Mesothelial cell of epicardium (in vitro differentiated cells): ENCODE measurements at regions not wholly inside any gene's neighbourhood (a gene's known extent, or its start where the extent isn't known, plus 50 kb on each side); places are given as distances from the start of the nearest gene placed in this dataset.

Source experiments
- DNase-seq, 2 experiments: peaks; one replicate each; pipeline ENCODE4 v3.0.0; 2021; ENCODE audit warnings: low spot score in 2 of 2; ENCODE audit not compliant: unreplicated experiment in 2 of 2
- H3K27ac Mint-ChIP-seq: 2 replicates; pipeline ENCODE4 v1.8.0; 2021; ENCODE audit warnings: mixed read lengths
- H3K27me3 Mint-ChIP-seq: 2 replicates; pipeline ENCODE4 v1.8.0; 2021; ENCODE audit warnings: low read depth, mixed read lengths
- H3K36me3 Mint-ChIP-seq: 2 replicates; pipeline ENCODE4 v1.8.0; 2021; ENCODE audit warnings: mixed read lengths
- H3K4me1 Mint-ChIP-seq: 2 replicates; pipeline ENCODE4 v1.8.0; 2021; ENCODE audit warnings: mixed read lengths
- H3K4me3 Mint-ChIP-seq: 2 replicates; pipeline ENCODE4 v1.8.0; 2021; ENCODE audit warnings: mild to moderate bottlenecking, moderate library complexity, mixed read lengths
- H3K9me3 Mint-ChIP-seq: 2 replicates; pipeline ENCODE4 v1.8.0; 2021; ENCODE audit warnings: mixed read lengths
- TF ChIP-seq, protein P1 (sequence below): fragments of 200-600 bp; sonication (generic); IDR thresholded peaks from one replicate; pipeline ENCODE4 v1.5.0; 2021; ENCODE audit warnings: antibody characterized with exemption; ENCODE audit not compliant: unreplicated experiment

DNA sequence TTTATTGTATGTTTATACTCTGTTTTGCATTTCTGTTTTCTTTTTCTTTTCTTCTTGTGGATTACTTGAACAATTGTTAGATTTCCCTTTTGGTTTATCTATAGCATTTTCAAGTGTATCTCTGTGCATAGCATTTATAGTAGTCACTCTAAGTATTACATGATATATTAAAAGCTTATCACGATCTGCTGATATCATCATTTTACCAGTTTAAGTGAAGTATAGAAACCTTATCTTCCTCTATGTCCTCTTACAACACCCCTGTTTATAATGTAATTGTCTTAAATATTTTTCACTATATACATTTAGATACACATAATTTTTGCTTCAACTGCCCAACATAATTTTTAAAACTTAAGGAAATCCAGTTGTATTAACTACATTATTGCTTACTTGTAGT, 513.9 kb upstream of the CELF2 start:
- H3K27me3 Mint-ChIP-seq = no peaks in the 10 kb centered on the region
- H3K36me3 Mint-ChIP-seq = no peaks in the 10 kb centered on the region
- TF ChIP-seq, protein P1, sequence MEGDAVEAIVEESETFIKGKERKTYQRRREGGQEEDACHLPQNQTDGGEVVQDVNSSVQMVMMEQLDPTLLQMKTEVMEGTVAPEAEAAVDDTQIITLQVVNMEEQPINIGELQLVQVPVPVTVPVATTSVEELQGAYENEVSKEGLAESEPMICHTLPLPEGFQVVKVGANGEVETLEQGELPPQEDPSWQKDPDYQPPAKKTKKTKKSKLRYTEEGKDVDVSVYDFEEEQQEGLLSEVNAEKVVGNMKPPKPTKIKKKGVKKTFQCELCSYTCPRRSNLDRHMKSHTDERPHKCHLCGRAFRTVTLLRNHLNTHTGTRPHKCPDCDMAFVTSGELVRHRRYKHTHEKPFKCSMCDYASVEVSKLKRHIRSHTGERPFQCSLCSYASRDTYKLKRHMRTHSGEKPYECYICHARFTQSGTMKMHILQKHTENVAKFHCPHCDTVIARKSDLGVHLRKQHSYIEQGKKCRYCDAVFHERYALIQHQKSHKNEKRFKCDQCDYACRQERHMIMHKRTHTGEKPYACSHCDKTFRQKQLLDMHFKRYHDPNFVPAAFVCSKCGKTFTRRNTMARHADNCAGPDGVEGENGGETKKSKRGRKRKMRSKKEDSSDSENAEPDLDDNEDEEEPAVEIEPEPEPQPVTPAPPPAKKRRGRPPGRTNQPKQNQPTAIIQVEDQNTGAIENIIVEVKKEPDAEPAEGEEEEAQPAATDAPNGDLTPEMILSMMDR = no peak
- H3K4me3 Mint-ChIP-seq = no peak overlapping the region
- H3K27ac Mint-ChIP-seq = no peak overlapping the region
- H3K9me3 Mint-ChIP-seq = peaks cover 46% of the 10 kb centered on the region
- no peak for DNase-seq
- no peaks in the 10 kb centered on the region for H3K4me1 Mint-ChIP-seq

DNA sequence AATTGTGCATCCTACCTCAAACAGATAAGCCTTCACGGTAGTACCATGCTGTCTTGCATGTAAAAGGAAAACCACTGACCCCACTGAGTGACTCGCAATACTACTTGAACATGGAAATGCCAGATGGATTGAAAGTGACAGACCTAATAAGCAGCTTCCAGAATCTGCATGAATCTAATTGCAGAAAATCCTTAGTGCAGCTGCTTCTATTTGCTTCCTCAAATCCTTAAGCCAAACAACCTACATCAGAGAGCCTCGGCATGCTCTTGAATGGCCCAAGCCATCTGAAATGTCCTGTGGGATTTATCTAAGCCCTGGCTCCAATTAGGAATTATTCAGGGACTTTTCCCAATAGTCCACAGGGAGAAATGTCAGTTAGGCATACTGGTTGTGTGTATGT, 509.5 kb upstream of the CELF2 start:
- H3K27me3 Mint-ChIP-seq = no peaks in the 10 kb centered on the region
- no peaks in the 10 kb centered on the region for H3K4me1 Mint-ChIP-seq
- DNase-seq = no peak
- no peaks in the 10 kb centered on the region for H3K36me3 Mint-ChIP-seq
- no peak overlapping the region for H3K27ac Mint-ChIP-seq
- peaks cover 22% of the 10 kb centered on the region for H3K9me3 Mint-ChIP-seq
- TF ChIP-seq, protein P1 = no peak
- no peak overlapping the region for H3K4me3 Mint-ChIP-seq

DNA sequence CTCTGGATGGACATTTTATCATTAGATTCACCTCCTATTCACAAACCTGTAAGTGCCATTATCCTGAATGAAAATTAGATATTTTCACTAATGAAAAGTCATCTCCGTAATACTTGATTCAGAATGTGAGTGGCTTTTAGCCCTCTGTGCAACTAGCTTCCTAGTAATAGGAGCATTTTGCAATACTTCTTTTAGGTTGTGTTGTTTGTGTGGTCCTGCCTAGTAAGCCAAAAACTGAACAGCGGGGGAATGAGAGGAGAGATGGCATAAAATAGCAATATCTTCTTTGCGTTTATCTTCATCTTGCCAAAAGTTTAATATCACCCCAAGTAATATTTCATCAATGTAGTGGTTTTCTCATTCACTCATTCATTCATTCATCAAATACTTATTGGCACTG, 507.5 kb upstream of the CELF2 start:
- Mint-ChIP-seq H3K9me3 (peaks cover 5% of the 10 kb centered on the region), H3K27me3 (no peaks in the 10 kb centered on the region), H3K4me1 (no peaks in the 10 kb centered on the region), H3K4me3 (no peak overlapping the region), H3K36me3 (no peaks in the 10 kb centered on the region), H3K27ac (no peak overlapping the region)
- no peak for DNase-seq
- TF ChIP-seq, protein P1 = no peak

DNA sequence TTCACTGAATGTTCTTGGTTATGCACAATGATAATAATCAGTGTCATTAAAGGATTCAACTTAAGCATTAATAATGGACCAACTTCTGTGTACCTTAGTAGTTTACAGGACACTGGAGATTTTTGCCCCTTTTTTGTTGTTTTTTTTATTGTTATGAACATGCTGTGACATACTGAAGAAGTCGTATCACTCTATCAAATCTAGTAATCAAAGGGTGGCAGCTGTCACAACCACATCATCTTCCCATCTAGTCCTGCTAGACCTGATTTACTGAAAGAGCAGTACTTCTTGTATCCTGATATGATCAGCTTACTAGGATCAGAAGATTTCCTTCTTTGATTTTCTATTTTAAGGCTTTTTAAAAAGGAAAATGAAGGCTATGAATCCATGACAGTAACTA, 504.6 kb upstream of the CELF2 start:
- TF ChIP-seq, protein P1 = no peak
- Mint-ChIP-seq H3K27me3 (no peaks in the 10 kb centered on the region), H3K27ac (no peak overlapping the region), H3K9me3 (no peaks in the 10 kb centered on the region), H3K4me1 (peaks cover 11% of the 10 kb centered on the region), H3K36me3 (no peaks in the 10 kb centered on the region), H3K4me3 (no peak overlapping the region)
- no peak for DNase-seq

DNA sequence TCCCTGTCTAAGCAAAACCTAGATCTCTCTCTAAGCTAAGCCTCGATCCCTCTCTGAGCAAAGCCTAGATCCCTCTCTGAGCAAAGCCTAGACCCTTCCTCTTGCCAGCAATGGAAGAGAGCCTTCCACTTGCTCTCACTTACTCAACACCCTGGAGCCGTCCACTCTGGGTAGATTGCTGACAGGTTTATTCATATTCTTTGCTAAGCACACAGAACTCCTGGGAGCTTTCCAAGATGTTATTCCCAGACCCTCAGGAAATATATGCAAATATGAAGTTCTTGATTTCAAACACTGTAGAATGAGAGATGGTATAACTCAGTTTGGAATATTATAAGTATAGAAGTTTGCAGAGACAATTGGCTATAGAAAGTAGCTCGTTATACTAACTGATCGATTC, 503.8 kb upstream of the CELF2 start:
- peaks cover 11% of the 10 kb centered on the region for H3K4me1 Mint-ChIP-seq
- no peaks in the 10 kb centered on the region for H3K36me3 Mint-ChIP-seq
- no peak overlapping the region for H3K4me3 Mint-ChIP-seq
- H3K27me3 Mint-ChIP-seq = no peaks in the 10 kb centered on the region
- TF ChIP-seq, protein P1 = no peak
- H3K9me3 Mint-ChIP-seq = no peaks in the 10 kb centered on the region
- H3K27ac Mint-ChIP-seq = no peak overlapping the region
- no peak for DNase-seq

DNA sequence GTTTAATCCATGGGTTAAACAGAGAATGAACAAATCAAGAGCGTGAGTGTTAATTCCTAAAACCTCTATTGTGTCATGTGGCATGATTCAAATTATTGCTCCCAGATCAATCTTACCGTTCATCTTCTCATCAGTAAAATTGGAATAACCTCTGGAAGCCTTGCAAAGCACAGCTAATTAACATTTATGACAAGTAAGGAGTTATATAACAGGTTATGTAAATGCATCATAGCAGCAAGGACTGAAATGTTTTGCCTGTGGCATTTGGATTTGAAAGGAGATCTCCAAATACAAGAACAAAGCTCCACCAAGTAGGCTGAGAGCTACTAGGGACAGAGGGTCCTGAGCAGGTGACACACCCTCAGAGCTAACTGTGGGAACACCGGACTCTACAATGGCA, 502.9 kb upstream of the CELF2 start:
- TF ChIP-seq, protein P1 = no peak
- no peaks in the 10 kb centered on the region for H3K9me3 Mint-ChIP-seq
- no peaks in the 10 kb centered on the region for H3K36me3 Mint-ChIP-seq
- H3K27ac Mint-ChIP-seq = no peak overlapping the region
- peaks cover 11% of the 10 kb centered on the region for H3K4me1 Mint-ChIP-seq
- H3K4me3 Mint-ChIP-seq = no peak overlapping the region
- no peak for DNase-seq
- no peaks in the 10 kb centered on the region for H3K27me3 Mint-ChIP-seq
